Kidney epithelial cell (primary cell): ENCODE measurements at regions not wholly inside any gene's neighbourhood (a gene's known extent, or its start where the extent isn't known, plus 50 kb on each side); places are given as distances from the start of the nearest gene placed in this dataset.
A peak's percentile ranks its signal among the peaks of the same experiment; 100 is the strongest.

Experiments
- DNase-seq: peaks from one replicate; pipeline ENCODE4 v3.0.0-alpha.2; 2010; ENCODE audit warnings: low read depth
- H3K27me3 ChIP-seq: 2 replicates; pipeline ENCODE4 v1.6.0; 2011; ENCODE audit warnings: low read length; ENCODE audit not compliant: control insufficient read depth, insufficient read depth
- H3K36me3 ChIP-seq: 2 replicates; pipeline ENCODE4 v1.5.1; 2011; ENCODE audit warnings: low read length; ENCODE audit not compliant: control insufficient read depth, insufficient read depth
- H3K4me3 ChIP-seq: 2 replicates; pipeline ENCODE4 v1.5.1; 2011; ENCODE audit warnings: low read depth, mild to moderate bottlenecking, control low read depth, low read length
- CTCF ChIP-seq: IDR thresholded peaks from 2 replicates; pipeline ENCODE4 v1.5.1; 2011; ENCODE audit warnings: mild to moderate bottlenecking, moderate library complexity, low read length, control low read depth, inconsistent platforms; ENCODE audit not compliant: insufficient read depth, poor library complexity, severe bottlenecking

GRCh38 chr14:34303811-34304210 is 158.2 kb downstream of the SPTSSA start:
- no peak overlapping the region for H3K4me3 ChIP-seq
- DNase-seq, result no peak
- H3K36me3 ChIP-seq, result no peaks in the 10 kb centered on the region
- H3K27me3 ChIP-seq, result no peaks in the 10 kb centered on the region
- TF ChIP-seq CTCF, result no peak

- Histone ChIP-seq H3K36me3 (no peaks in the 10 kb centered on the region), H3K27me3 (no peaks in the 10 kb centered on the region), H3K4me3 (no peak overlapping the region)
- DNase-seq, result no peak
- TF ChIP-seq CTCF, result no peak
These were observed 159.4 kb downstream of the SPTSSA start for GRCh38 chr14:34302654-34303053.

GRCh38 chr14:34300882-34301734 is 160.9 kb downstream of the SPTSSA start:
- Histone ChIP-seq H3K4me3 (no peak overlapping the region), H3K27me3 (no peaks in the 10 kb centered on the region), H3K36me3 (no peaks in the 10 kb centered on the region)
- peak; percentile 40 for TF ChIP-seq CTCF
- peak; percentile 5 for DNase-seq

DNA sequence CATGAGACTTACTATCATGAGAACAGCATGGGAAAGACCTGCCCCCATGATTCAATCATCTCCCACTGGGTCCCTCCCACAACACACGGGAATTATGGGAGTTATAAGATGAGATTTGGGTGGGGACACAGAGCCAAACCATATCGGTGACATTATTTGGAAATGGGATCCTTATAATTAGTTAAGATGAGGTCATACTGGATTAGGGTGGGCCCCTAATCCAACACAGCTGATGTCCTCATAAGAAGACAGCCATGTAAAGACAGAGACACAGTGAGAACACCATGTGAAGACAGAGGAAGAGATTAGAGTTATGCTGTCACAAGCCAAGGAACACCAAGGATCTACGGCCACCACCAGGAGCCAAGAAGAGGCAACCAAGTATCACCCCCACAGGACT is 161.7 kb downstream of the SPTSSA start:
- no peak overlapping the region for H3K4me3 ChIP-seq
- no peaks in the 10 kb centered on the region for H3K36me3 ChIP-seq
- TF ChIP-seq CTCF, result no peak
- no peaks in the 10 kb centered on the region for H3K27me3 ChIP-seq
- no peak for DNase-seq

DNA sequence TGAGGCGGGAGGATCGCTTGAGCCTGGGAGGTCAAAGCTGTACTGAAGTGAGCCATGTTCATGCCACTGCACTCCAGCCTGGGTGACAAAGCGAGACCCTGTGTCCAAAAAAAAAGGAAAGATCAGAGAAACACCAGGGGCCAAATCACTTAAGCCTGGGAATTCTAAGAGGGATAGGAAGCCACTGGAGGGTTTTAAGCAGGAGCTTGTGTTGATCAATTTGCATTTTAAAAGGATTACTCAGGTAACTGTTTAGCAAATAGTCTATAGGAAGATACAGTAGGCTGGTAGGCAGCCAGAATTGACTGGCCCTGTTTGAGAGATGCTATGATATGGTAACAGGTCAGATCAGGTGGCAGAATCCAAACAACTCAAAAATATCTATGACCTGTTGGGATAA is 162.7 kb downstream of the SPTSSA start:
- H3K27me3 ChIP-seq, result no peaks in the 10 kb centered on the region
- no peak for TF ChIP-seq CTCF
- H3K4me3 ChIP-seq, result no peak overlapping the region
- H3K36me3 ChIP-seq, result no peaks in the 10 kb centered on the region
- no peak for DNase-seq
